NCI-H146 treated with DMSO at 0.1 percent for 48 hours (cell line): ENCODE measurements at regions not wholly inside any gene's neighbourhood (a gene's known extent, or its start where the extent isn't known, plus 50 kb on each side); places are given as distances from the start of the nearest gene placed in this dataset.
"Not testable (repeated sequence)": the region's sequence is repeated elsewhere in the genome, so short reads cannot be mapped to it uniquely, and the experiment has no call there.

Experiments
- DNase-seq: peaks from one replicate; lab custom pipeline; 2025; ENCODE audit not compliant: unreplicated experiment; lab: John Stamatoyannopoulos, UW

- peak; percentile 9 for DNase-seq
Observed at GRCh38 chr12:5096241-5096924, 52.7 kb downstream of the KCNA5 start.

- no peak for DNase-seq
Observed at GRCh38 chr12:5097786-5098185, 54.1 kb downstream of the KCNA5 start.

- DNase-seq = no peak
Observed at GRCh38 chr12:5099136-5099535, 55.5 kb downstream of the KCNA5 start.

- no peak for DNase-seq
Observed at GRCh38 chr12:5099591-5099990, 55.9 kb downstream of the KCNA5 start.

GRCh38 chr12:5101686-5102085 is 58.0 kb downstream of the KCNA5 start:
- no peak for DNase-seq

- no peak for DNase-seq
Observed at GRCh38 chr12:5102261-5102789, 58.6 kb downstream of the KCNA5 start.

- DNase-seq = no peak
Observed at GRCh38 chr12:5102806-5103205, 59.1 kb downstream of the KCNA5 start.

- DNase-seq = no peak
Observed at GRCh38 chr12:5110345-5110744, 66.7 kb downstream of the KCNA5 start.

GRCh38 chr12:5114436-5114835 is 70.8 kb downstream of the KCNA5 start:
- DNase-seq = no peak

- not testable (repeated sequence) for DNase-seq
Observed at GRCh38 chr12:5121784-5122183, 78.1 kb downstream of the KCNA5 start.

- peak; percentile 77 for DNase-seq
Observed at GRCh38 chr12:5122256-5122831, 78.7 kb downstream of the KCNA5 start.

GRCh38 chr12:5123921-5124320 is 80.2 kb downstream of the KCNA5 start:
- no peak for DNase-seq

GRCh38 chr12:5124401-5124800 is 80.7 kb downstream of the KCNA5 start:
- no peak for DNase-seq

GRCh38 chr12:5134861-5135525 is 91.3 kb downstream of the KCNA5 start:
- DNase-seq = no peak

- no peak for DNase-seq
Observed at GRCh38 chr12:5138256-5138655, 94.6 kb downstream of the KCNA5 start.

- no peak for DNase-seq
Observed at GRCh38 chr12:5138845-5139244, 95.2 kb downstream of the KCNA5 start.

- DNase-seq = no peak
Observed at GRCh38 chr12:5139751-5140150, 96.1 kb downstream of the KCNA5 start.

- DNase-seq = no peak
Observed at GRCh38 chr12:5140190-5140589, 96.5 kb downstream of the KCNA5 start.

- DNase-seq = no peak
Observed at GRCh38 chr12:5148880-5149279, 105.2 kb downstream of the KCNA5 start.

- no peak for DNase-seq
Observed at GRCh38 chr12:5154091-5154490, 110.4 kb downstream of the KCNA5 start.

- DNase-seq = no peak
Observed at GRCh38 chr12:5155866-5156265, 112.2 kb downstream of the KCNA5 start.

GRCh38 chr12:5160827-5161226 is 117.1 kb downstream of the KCNA5 start:
- DNase-seq = no peak
